OCI-M1 (cell line): ENCODE measurements at regions not wholly inside any gene's neighbourhood (a gene's known extent, or its start where the extent isn't known, plus 50 kb on each side); places are given as distances from the start of the nearest gene placed in this dataset.

ENCODE experiments used
- DNase-seq: peaks from one replicate; lab custom pipeline; 2025; lab: John Stamatoyannopoulos, UW

DNA sequence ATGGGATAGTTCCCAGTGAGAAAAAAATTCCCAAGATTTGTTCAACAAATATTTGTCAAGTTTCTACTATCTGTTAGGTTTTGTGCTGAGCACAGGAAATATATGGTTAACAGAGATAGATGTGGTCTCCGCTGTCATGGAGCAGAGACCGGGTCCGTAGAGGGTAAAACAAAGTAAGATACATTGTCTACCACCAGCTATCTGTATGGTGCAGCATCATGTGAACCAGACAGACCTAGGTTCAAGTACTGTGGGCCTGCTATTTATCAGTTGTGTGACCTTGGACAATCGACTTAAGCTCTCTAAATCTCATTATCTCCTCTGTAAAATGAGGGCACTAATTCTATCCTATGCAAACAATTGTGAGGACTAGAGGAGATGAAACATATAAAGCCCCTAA is 109.8 kb downstream of the DUSP10 start:
- DNase-seq, result peak; percentile 39

DNA sequence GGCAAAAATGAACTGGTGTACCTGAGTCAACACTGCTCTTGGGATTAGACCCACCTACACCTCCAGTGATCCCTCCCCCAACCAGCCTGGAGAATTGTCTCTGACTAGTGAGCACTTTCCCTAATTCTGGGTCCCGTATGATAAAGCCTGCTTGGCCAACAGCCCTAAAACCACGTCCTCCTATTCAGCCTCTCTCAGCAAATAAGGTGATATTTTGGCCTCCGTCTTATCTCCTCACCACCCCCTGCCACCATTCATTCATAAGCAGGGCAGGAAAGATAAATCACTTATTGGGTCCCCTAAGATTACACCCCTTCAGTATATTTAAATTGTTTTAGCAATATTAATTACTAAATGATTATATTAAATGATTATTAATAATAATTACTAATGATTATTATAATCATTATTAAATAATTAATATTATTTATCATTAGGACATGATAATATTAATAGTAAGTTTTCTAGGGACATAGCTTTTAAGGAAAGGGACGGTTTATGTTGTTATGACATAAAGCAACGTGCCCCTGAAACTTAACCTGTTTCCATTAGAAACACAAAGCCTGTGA is 108.0 kb downstream of the DUSP10 start:
- DNase-seq, result no peak

DNA sequence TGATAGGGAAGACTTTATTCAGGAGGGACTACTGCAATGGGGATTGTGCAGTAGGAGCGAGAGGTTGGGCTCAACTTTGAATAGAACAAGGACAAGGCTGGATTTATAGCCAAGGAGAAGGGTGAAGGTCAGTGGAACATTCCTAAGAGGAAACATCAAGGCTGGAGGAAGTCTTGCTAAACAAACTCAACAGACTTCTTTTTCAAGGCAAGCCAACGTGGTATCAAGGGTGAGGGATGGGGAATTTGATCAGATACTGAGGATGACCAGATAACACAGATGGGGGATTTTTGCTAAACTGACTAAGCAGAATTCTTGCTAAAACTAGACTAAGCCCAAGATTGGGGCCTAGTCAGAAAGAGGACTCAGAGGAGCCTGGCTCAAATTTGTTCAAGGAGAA is 107.3 kb downstream of the DUSP10 start:
- peak; percentile 21 for DNase-seq

DNA sequence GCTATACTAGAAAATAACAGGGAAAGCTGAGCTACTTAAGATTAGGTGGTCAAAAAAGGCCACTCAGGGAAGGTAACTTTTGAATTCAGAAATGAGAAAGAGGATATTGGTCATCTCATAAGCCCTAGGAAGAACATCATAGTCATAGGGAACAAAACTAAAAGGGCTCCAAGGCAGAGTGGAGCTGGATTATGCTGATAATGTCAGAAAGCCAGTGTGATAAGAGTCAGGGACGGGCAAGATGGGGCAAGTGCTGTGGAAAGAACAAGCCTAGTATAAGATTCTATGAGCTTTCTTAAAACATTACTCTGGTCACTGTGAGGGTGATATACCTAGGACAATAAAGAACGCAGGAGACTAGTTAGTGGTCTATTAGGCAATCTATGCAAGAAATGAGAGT is 106.6 kb downstream of the DUSP10 start:
- peak; percentile 50 for DNase-seq

DNA sequence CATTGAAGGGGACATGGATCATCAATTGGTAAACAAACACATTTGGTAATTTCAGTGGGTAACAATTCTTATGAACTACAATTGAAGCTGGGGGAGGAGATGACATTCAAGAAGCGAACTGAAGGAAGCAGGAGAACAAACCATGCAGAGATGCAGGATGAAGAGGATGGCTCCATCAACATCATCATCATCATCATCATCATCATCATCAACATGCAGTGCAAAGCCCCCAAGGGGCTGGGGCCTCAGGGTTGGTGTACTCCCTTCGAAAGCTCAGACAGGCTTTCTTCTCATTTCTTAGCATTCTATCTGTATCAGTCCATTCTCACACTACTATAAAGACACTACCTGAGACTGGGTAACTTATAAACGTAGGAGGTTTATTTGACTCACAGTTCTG is 105.8 kb downstream of the DUSP10 start:
- no peak for DNase-seq

DNA sequence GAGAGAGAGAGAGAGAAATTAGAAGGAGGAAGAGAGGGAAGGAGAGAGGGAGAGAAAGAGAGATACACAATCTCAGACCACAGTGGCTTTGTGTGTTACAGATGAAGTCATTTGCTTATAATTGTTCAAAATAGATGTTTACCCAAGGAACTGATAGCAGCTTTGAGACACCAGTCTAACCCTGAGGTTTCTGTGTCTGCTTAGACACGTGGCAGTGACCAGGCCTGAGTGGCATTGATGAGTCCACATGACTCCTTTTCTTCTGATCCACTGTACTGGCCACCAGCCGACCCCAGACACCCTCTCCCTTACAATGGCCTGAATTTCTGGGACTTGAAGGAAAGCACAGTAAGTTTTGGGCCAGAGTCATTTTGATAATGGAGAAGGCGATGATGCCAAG is 104.9 kb downstream of the DUSP10 start:
- DNase-seq, result peak; percentile 42

DNA sequence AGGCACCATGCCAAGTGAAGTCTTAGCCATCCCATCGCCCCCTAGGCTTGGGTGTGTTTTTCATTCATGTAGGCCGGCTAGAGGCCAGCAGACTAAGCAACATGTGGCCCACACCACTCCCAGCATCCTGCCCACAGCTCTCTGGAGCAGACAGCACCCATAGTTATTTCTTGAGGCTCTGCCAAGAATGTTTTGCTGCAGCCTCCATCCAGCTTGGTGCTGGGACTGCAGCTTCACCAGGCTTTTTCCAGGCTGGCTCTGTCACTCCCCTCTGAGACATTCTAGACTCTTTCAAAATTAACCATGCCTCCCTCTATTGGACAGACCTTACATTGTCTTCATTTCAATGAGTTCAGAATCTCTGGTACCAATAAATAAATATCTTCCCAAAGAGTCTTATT is 104.2 kb downstream of the DUSP10 start:
- peak; percentile 33 for DNase-seq

DNA sequence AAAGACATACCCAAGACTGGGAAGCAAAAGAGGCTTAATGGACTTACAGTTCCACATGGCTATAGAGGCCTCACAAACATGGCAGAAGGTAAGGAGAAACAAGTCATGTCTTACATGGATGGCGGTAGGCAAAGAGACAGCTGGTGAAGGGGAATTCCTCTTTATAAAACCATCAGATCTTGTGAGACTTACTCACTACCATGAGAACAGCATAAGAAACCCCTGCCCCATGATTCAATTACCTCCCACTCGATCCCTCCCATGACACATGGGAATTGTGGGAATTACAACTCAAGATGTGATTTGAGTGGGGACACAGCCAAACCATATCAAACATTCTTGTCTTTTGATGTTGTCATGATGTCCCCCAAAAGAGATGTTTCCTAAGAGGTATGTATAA is 103.3 kb downstream of the DUSP10 start:
- DNase-seq, result no peak

DNA sequence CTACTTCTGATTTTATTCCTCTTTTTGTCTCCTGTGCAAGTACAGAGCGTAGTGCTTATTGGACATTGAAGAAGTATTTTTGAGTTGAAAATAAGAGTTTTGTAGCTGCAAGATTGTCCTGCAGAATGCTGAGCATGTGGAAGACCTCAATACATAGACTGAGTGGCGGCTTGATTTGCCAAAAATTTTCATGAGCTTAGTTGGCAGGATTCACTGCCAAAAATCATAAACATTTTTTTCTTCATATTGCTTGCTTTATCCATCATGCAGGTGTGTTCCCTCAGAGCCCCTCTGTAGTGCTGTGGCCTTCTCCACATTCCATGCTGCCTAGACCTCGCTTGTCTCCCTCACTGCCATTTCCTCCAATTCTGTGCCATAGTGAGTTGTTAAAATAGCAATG is 100.1 kb downstream of the DUSP10 start:
- DNase-seq, result no peak

DNA sequence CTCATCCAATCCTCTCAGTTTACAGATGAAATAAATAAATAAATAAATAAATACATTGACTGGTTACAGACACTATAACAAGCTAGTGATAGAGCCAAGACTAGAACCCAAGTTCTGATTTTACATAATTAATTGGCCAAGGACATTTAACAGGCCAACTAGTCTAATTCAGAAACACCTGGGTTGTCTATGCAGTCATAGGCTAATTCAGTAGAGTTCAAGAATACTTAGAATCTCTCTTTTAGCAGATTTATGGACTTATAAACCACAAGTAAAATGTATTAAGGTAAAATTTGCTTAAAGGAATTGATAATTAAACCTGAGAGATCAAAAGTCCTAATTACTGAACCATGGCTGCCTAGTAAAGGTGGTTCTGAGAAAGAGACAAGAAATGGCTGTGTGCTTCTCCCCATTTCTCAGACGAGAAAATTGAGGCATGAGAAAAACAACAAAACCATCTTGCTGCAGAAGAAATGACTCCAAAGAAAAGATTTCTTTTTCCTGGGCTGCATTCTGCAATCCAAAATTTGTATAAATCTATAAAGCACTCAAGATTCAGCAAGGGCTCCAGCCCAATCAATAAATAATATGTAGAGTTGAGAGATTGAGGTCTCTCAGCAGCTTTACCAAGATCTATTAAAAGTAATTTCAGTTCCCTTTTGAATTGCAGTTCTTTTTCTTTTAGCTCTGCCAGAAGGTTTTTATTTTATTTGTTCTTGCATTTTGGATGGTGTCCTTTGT is 98.3 kb downstream of the DUSP10 start:
- DNase-seq, result no peak

DNA sequence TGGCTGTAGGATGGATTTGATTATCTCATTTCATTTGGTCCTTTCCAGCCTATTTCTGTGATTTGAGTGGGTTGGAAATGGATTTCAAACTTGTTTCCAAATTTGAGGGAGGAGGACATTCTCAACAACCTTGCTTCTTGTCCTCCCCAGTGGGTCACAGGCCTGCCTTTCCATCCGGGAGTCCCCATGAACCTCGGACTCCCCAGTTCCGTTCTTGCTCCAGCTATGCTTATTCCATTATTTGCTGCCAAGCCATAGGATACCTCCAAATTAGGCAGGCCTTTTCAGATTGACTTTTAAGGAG is 97.8 kb downstream of the DUSP10 start:
- DNase-seq, result no peak

DNA sequence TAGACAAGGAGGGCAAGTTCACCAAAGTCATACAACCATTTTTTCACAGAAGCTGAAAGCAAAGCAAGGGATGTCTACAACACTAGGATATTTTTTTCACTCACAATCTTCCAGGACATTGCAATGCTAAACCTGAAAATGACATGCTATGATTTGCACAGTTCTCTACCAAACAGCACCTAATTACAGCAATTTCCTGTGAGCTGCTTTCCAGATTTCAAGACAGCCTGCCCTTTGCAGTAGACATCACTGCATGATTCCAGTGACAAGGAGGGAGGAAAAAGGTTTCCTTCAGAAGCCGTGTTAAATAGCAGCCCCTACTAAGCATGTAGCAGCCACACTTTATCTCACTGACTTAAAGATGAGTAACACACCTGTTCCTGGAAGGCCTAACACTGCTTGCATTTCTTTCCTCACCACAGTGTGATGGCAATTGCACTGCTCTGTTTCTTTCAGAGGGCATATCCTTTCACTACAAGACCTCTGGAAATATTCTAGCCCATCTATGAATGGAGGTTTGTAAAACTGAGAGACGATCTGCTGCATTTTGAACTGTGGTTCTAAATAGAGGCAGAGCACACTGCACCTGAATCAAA is 97.1 kb downstream of the DUSP10 start:
- no peak for DNase-seq

DNA sequence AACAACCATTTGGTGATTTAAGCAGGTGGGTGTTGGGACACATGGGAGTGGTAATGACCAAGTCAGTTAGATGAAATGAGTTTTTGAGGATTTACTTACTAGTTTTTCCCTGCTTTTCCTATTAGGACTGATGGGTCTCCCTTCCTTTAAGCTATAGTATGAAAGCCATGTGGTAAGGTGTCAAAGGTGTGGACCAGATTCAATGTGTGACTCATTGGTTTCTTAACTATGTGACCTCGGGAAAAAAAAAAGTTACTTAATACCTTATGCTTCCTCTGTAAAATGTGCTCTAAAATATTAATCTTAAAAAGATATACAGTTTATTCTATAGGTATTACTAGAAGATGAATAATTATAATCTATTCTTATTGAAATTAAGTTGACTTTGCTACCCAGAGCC is 93.7 kb downstream of the DUSP10 start:
- no peak for DNase-seq
